ENCODE measurements at regions not wholly inside any gene's neighbourhood (a gene's known extent, or its start where the extent isn't known, plus 50 kb on each side); places are given as distances from the start of the nearest gene placed in this dataset.

DNA sequence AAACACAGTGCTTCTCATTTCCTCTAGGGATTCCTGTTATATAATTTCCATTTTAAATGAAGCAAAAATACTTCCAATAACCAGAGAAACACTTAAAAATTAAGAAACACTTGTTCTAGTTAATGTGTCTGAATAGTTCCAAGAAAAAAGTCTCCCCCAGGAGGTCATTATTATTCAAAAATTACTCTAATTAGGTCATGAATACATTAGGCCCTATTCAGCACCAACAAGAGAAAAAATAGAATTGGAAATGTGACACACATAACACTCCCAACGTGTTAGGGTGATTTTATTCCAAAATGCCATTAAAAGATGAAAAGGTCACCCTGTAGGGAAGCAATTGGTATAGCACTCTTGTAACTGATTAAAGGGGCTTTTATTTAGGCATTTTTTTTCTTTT is 382.1 kb downstream of the TUSC7 start:
- no peak for DNase-seq

DNA sequence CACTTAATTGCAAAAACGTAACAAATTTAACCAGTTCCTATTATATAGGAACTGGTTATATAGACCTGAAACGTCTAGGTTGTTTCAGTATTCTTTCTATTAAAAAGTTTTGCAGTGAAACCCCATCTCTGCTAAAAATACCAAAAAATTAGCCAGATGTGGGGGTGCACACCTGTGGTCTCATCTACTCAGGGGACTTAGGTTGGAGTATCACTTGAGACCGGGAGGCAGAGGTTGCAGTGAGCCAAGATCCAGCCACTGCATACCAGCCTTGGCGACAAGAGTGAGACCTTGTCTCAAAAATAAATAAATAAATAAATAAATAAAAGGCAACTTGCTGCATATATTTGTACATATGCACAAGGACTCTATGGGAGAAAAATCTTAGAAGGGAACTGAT is 387.0 kb downstream of the TUSC7 start:
- DNase-seq: no peak

DNA sequence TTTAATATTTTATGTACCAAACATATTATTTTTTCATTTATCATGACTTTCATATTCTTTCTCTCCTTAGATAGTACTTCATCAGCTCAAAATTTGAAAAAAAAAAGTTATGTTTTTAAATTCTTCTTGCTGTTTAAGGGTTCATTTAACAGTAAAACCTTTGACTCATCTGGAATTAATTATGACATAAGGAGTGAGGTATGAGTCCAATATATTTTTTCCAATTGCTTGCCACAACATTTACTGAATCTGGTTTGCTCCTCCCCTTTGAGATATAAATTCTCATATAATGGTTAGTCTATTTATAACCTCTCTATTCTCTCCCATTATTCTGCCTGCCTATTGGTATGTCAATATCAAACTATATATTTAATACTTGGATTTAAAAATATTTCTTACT is 387.8 kb downstream of the TUSC7 start:
- DNase-seq: no peak

DNA sequence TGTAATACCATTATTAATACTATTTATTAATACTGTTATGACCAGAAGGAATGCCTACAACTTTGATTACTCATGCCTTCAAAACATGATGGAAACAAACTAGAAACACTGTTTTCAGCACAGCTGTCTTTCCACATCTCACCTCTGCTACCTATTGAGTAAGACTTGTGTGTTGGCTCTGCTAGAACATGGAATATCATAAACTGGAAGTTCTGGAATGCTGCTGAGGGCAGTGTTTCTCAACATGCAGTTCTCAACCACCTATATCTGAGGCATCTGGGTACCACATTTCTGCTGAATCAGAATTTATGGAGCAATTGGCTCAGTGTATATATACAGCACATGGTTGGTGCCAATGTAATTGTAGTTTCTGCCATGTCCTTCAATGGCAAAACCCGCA is 392.1 kb downstream of the TUSC7 start:
- DNase-seq: no peak

DNA sequence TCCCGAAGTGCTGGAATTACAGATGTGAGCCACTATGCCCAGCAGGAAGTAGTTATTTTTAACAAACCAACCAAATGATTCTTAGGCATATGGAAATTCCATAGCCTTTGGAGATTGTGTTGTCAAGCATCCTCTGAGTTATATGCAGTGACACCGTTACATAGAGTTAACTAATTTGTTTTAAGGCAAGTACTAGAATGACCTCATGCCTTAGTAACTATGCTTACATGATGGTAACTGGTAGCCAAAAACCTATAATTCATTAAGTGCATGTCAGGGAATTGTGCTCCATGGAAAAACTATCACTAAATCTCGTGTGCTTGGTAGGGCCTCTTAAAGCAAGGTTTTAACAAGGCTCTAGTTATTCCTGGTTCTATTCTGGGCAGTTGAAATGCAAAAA is 392.8 kb downstream of the TUSC7 start:
- no peak for DNase-seq

DNA sequence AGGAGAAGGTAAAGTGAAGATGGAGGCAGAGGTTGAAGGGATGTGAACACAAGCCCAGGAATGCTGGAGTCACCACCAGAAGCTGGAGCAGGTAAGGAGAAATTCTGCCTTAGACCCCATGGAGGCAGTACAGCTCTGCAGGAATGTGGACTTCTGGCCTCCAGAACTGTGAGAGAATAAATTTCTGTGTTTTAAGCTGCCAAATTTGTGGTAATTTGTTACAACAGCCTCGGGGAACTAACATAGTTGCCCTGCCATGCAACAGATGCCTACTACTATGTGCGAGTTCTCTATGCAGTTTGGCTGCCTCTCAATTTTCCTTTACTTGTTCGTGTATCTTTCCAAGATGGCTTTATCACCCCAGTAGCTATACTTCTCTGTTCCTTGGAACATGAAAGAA is 394.1 kb downstream of the TUSC7 start:
- no peak for DNase-seq

DNA sequence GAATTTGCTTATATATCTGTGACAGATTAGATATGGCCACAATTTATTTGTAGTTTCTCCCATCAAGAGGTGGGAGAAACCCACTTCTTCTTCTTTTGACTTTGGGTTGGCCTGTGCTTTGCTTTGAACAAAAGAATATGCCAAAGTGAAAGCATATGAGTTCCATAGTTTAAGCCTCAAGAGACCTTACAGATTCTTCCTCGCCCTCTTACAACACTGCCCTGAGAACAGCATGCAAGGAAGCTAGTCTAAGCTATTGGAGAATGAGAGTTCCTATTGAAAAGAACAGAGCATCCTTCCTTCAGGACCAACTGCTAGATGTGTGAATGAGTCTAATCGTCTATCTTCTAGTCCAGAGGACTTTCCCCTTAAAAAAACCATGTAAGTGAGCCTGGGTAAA is 394.8 kb downstream of the TUSC7 start:
- no peak for DNase-seq

DNA sequence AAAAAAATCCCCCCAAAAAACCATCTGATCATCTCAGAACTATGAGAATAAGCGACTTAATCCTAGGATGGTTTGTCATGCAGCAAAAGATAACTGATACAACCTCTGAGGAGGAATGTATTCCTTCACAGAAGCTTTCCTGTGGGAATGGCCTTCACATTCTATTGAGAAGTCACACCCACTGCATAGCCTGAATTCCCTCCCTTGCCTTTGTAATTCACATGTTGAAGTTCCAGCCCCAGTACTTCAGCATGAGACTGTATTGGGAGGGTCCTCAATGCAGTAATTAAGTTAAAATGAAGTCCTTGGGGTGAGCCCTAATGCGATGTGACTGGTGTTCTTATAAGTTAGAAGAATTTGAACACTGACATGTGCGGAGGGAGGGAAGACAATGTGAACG is 395.2 kb downstream of the TUSC7 start:
- no peak for DNase-seq

DNA sequence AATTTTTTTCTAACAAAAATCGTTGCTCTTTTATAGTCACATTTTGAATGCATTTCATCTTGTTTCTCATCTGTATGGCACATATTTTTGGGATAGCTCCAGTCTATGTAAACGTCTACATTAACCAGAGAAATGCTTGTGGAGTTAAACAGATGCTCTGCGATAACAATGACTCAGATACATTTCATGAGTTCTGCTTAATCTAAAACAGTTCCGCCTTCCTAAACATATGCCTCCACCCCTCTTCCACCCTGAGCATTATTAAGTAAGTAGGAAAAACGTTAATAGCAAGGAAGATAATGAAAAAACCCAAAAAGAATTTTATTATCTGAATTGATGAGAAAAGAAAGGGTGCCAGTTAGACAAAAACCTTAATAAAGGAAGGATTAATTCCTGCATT is 396.1 kb downstream of the TUSC7 start:
- no peak for DNase-seq

DNA sequence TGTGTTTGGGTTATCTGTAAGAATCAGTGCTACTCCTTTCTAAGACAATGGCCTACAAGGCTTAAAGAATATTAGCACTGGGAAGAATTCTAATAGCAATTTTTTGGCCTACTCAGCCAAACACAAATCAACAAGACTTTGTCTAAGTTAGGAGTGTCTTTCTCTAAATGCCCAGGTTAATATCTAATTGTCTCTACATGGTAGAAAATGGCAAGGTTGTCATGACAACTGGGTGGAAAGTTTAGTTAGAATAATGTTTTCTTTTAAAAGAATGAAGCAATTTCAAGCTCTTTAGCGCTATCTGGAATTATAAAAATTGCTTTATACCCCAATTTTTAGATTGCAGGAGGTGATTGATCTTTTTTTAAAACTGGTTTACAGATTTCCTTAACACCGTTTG is 396.8 kb downstream of the TUSC7 start:
- no peak for DNase-seq

DNA sequence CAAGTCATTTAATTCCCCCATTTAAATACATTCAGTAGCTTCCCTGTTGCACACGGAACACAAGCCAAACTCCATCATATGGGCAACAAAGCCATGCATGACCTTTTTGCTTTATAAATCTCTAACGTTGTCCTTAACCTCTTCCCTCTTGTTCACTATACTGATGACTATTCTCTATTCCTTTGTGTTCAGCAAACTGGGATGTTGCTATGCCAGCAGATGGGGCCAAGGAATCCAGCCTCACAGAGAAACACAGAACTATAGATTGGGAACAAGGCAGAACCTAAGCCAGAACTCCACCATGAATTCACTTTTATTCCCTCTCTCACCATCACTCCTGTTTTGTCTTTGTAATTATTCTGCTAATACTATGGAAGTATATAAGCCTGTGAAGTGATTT is 398.4 kb downstream of the TUSC7 start:
- DNase-seq: no peak

DNA sequence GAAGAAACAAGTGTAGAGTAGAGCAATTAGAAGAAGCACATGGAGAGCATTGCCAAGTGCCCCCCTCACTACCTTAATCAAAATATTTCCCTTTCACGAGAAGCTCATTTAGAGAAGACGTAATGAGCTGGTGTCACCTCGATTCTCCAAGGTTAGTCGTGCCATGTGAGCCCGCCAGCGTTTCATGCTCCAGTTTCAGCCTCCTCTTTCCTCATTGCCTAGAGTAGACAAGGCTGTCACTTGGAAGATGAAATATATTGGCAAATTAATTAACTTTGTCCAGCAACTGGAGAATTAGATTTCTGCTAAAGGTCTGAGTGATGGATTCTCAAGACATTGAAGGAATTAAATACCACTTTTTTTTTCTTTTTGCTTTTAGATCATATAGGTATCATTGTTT is 399.6 kb downstream of the TUSC7 start:
- DNase-seq: no peak

DNA sequence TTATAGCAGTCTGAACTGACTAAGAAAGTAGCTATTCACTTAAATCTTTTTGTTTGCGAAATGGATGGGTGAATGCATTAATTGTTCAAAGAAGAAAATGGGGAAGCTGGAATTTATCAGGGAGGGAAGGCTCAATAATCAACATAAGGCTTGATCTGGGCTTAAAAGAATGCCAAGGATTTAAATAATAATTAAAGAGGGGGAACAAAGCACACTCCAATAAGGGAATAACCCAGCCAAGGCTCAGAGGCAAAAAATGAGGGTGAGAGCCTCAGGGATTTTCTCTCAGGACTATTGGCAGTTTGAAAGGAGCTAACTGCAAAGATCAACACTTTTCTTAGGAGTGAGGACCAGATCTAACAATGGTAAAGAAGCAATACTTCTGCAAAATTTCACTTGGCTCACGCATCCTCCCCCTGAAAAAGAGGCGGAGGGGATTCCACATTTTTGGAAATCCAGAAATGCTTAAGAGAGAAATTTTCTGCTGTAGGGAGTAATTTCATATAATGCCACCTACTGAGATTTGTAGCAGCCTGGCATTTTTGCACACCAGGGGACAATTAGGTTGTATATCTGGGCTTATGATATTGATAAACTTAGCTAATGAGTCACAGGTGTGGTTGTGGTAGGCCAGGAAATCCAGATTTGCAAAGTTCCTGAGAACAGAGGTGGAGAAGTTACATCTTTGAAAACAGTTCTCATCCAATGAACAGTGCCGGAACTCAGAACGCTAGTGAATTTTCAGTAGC is 405.1 kb downstream of the TUSC7 start:
- no peak for DNase-seq

DNA sequence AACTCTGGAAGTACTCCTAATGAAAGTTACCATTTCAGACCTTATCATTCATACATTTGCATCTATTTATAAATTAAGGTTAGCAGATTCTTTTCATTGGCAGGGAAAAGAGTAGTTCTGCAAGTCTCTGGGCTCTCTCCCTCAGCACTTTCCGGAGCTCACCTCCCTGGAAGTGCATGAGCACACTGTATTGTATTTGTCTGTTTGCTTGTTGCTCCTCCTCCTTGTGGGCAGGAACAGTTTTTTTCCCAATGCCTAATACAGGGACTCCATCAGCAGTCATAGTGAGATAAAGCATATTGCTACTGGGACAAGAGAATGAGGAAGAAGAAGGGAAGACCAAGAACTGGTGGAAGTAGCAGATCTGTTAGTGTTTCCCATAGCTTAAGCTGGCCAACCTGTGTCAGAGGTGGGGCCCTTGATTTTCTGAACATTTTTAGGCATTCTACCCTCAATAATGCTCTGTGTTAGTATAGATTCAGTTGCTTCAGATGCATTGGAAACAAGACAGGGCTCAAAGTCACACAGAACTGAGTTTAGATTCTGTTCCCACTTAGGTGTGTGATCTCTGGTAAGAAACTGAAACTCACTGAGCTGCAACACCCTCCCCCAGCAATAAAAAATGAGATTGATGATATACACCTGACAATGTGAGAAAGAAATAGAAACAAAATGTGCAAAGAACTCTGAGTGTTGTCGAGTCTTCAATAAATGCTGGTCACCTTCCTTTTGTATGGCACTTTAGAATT is 407.8 kb downstream of the TUSC7 start:
- no peak for DNase-seq

DNA sequence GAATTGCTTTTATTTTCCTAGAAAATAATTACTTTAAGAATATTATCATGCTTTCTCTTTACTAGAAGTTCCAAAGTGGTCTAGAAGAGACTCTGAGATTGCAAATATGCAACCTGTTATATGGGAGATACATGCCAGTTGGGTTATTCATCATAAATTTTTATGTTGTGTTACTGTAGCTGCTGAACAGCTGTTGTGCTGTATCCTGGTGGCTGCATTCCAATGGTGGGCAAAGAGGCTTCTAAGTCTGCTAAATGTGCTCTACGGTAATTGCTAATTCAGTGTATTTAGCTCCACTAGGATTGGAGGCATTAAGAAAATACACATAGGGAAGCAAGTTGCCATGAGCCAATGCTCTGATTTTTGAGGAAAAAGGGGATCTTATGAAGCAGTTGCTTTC is 409.0 kb downstream of the TUSC7 start:
- no peak for DNase-seq

DNA sequence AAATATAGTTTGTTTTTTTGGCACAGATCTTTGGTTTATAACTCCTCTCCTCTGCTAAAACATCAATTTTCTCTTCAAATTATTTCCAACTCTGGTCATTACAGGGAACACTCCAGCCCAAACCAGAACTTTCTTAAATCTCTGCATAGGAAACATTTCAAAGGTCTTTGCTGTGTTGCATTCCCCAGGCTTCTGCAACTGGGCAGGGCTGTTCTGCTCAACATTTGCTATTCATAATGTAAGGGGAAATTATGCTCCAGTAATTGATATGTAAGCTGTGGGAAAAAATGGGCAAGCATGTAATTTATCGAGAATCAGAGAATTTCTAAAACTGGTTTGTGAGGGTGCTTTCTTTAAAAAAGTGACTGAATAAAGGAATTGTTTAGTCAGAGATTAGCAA is 410.4 kb downstream of the TUSC7 start:
- no peak for DNase-seq

DNA sequence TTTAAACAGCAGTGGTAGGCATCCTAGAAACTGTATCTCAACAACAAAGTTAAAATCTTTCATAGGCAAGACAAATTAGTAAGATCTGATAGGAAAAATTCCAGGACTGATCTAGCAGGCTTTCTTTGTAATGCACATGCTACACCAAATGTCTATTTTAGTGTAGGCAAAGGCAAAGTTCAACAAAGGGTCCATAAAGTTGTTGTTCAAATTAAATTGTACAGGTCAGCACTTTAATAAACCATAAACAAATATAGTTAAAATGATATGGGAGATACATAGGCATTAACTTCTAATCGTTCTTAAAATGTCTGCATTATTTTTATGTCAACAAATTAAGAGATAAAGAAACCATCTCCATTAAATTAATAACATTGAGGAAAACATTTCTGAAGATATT is 413.0 kb downstream of the TUSC7 start:
- no peak for DNase-seq

DNA sequence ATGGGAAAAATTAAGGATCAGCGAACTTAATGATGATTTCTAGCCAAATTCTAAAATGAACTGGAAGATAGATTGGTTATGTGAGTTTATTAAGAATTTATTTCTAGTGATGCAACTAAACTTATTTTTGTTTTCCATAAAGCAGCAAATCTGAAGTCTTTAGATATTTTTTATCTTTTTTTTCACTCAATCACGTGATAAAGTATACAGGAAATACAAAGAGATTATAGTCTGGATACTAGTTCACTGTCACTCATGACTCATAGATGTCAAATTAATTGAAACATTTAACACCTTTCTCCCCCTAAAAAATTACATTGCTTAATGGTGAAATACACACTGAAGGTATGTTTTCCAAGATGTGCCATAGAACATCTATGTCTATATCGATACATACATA is 416.9 kb downstream of the TUSC7 start:
- DNase-seq: no peak

DNA sequence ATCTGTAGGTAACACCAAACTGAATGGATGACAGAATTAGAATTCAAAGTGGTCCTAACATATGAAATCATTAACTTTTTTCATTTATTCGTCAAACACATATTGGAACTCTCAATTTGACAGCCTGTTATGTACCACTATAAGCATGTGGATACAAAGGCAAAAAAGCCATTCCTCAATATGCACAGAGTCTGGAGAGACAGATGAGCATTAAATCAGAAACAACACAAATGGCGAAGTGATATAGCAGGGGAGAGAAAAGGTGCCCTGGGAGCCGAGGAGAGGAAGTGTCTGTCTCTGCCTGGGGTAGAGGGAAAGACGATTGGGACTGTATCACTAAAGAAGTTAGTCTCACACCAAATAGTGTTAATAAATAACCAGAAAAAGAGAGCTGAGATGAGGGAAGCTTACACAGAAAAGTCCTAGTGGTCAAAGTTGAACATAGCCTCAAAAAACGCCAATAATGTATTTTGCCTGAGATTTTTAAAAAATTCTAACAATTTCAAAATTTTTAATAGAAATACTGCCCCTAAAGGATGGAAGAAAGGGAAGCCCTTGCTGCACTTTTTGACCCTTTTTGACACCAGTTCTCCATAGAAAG is 417.5 kb downstream of the TUSC7 start:
- DNase-seq: no peak

DNA sequence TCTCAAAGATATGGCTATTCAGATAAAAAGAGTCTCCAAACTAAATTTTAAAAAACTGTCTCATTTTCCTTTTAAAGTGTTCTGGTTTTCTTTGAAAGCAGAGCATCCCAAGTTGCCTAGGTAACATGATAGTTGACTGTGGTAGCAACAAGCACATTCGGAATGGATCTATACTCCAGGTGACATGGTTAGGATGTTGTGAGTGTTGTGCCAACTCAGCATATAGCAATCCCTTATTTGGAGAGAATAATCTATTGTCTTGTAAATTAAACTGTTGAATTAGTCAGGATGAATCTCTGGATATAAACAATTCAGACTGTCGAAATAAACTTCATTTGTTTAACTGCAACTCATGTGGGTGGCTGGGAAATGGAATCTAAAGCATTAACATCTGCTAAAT is 418.6 kb downstream of the TUSC7 start:
- DNase-seq: no peak

DNA sequence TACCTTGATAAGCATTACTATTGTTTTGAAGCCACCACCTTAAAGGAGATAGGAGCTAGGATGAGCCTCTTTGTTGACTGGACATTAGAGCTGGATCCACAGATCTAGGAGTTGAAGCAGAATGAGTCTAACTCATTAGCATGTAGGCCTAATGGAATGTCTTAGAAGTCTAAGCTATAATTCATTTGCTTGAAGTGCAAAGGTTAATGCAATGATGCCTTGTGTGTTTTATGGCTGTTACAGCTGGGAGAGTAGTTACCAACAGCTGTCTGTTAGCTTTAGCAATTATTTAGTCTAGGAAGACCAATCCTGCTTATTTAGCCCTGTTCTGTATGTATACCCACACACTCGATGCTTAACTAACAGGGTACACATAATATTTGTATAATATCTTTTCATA is 419.3 kb downstream of the TUSC7 start:
- no peak for DNase-seq

DNA sequence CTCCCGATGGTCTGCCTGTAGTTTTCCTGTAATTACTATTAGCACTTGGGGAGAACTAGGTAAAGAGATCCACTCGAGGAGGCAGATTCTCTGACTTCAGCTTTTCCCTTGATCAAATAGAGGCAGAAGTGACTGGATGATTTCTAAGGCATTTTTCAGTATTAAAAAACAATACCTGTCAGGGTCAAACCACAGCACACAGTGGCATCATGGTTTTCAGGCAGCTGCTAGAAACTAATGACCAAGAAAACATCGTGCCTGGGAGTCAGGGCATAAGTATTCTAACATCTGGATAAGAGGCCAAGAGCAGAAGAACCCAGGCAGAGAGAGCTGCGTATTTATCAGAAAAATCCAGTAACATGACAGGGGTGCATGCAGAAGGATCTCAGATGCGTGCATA is 419.9 kb downstream of the TUSC7 start:
- DNase-seq: no peak

DNA sequence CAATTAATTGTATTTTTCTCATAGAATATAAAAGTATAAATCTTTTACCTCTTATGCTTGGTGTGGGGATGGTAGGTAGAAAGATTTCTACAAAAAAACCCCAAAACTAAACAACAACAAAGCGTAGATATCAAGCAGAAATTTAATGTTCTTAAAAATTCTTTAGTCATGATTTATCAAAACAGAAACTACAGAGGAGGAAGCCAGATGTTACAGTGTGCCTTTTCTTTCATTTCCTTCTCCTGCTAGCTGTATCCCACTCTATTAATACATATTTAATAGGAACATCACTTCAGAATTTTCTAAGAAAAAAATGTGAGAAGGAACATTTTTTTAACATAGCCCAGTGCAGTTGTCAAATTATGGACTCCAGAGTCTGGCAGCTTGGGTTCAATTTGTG is 420.6 kb downstream of the TUSC7 start:
- no peak for DNase-seq

DNA sequence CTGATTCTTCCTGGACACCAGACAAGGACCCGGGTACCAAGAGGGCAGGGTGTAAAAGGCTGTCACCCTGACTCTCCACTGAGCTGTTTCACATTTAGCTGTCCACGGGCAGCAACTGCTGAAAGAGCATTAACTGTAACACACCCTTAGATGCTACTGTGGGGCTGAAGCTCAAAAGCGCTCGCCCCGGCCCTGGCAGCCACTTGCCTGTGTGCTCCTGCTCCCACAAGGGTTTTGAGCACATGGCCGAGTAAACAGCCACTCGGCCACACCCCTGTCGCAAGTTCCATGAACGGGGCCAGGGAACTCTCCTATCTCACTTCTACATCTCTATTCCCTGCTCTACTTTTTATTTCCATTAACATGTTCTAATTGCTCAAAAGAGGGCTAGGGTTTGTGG is 421.7 kb downstream of the TUSC7 start:
- DNase-seq: no peak

DNA sequence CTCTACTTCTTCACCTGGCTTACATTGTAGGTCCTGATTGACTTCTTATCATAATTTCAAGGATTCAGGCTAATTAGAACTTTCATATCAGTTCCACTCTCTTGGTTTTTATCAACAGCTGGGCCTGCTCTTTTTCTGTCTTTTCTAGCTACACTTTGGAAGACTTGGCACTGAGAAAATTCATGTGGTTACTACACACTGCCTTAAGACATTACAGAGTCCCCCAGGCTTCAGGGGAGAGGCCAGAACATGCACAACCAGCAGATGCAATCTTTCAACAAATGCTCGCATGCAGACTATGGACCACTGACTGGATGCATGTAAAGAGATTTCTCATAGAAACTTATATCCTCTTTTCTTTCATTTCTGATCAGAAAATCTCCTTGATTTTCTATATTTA is 423.5 kb downstream of the TUSC7 start:
- DNase-seq: no peak

Data from HCEC 1CT (cell line).